NCI-H146 (cell line): ENCODE measurements at regions not wholly inside any gene's neighbourhood (a gene's known extent, or its start where the extent isn't known, plus 50 kb on each side); places are given as distances from the start of the nearest gene placed in this dataset.

Experiments
- DNase-seq: peaks from one replicate; lab custom pipeline; 2025; lab: John Stamatoyannopoulos, UW

GRCh38 chr7:24475166-24475961 is 97.9 kb upstream of the PALS2 start:
- peak; percentile 10 for DNase-seq

- no peak for DNase-seq
Measured at GRCh38 chr7:24476227-24476626, 97.0 kb upstream of the PALS2 start.

- peak; percentile 88 for DNase-seq
Measured at GRCh38 chr7:24477398-24478136, 95.7 kb upstream of the PALS2 start.

- peak; percentile 53 for DNase-seq
Measured at GRCh38 chr7:24478137-24478655, 95.1 kb upstream of the PALS2 start.

GRCh38 chr7:24480501-24480900 is 92.8 kb upstream of the PALS2 start:
- no peak for DNase-seq

GRCh38 chr7:24483804-24484203 is 89.4 kb upstream of the PALS2 start:
- DNase-seq, result no peak

GRCh38 chr7:24492576-24492975 is 80.7 kb upstream of the PALS2 start:
- DNase-seq, result no peak

- no peak for DNase-seq
Measured at GRCh38 chr7:24494832-24495231, 78.4 kb upstream of the PALS2 start.

- DNase-seq, result no peak
Measured at GRCh38 chr7:24496036-24496435, 77.2 kb upstream of the PALS2 start.

- DNase-seq, result no peak
Measured at GRCh38 chr7:24498439-24498838, 74.8 kb upstream of the PALS2 start.

- DNase-seq, result no peak
Measured at GRCh38 chr7:24499871-24500270, 73.4 kb upstream of the PALS2 start.

GRCh38 chr7:24500599-24500998 is 72.7 kb upstream of the PALS2 start:
- peak; percentile 21 for DNase-seq

GRCh38 chr7:24501009-24501408 is 72.2 kb upstream of the PALS2 start:
- DNase-seq, result no peak

GRCh38 chr7:24501443-24502134 is 71.7 kb upstream of the PALS2 start:
- no peak for DNase-seq

- no peak for DNase-seq
Measured at GRCh38 chr7:24502135-24502488, 71.1 kb upstream of the PALS2 start.

GRCh38 chr7:24503506-24503905 is 69.7 kb upstream of the PALS2 start:
- DNase-seq, result no peak

GRCh38 chr7:24504040-24504439 is 69.2 kb upstream of the PALS2 start:
- no peak for DNase-seq

- DNase-seq, result no peak
Measured at GRCh38 chr7:24504836-24505235, 68.4 kb upstream of the PALS2 start.

GRCh38 chr7:24505968-24506367 is 67.3 kb upstream of the PALS2 start:
- no peak for DNase-seq

GRCh38 chr7:24508316-24508715 is 64.9 kb upstream of the PALS2 start:
- DNase-seq, result no peak

- no peak for DNase-seq
Measured at GRCh38 chr7:24510759-24511158, 62.5 kb upstream of the PALS2 start.

GRCh38 chr7:24517166-24517565 is 56.1 kb upstream of the PALS2 start:
- no peak for DNase-seq
